ENCODE measurements at regions not wholly inside any gene's neighbourhood (a gene's known extent, or its start where the extent isn't known, plus 50 kb on each side); places are given as distances from the start of the nearest gene placed in this dataset.

GRCh38 chr3:36257158-36257852, 123.0 kb upstream of the STAC start:
- no peak for TF ChIP-seq EZH2 (optimal IDR thresholded peaks at IDR 0.05; ENCODE audit: low read depth, low read length)
- TF ChIP-seq CTCF (IDR thresholded peaks at IDR 0.05; ENCODE audit: low read length), result no peak
